RWPE2 (cell line): ENCODE measurements at regions not wholly inside any gene's neighbourhood (a gene's known extent, or its start where the extent isn't known, plus 50 kb on each side); places are given as distances from the start of the nearest gene placed in this dataset.

Experiments used
- ATAC-seq: fragments of 200-7000 bp; cut with Tn5 transposase; 3 replicates; pipeline ENCODE4 v1.9.1; 2021; ENCODE audit warnings: low read depth
- DNase-seq: peaks from one replicate; pipeline ENCODE4 v3.0.0-alpha.2; 2020; ENCODE audit warnings: low spot score
- H3K27ac ChIP-seq: fragments of 450-650 bp; 2 replicates; pipeline ENCODE4 v1.5.1; 2017; ENCODE audit warnings: mild to moderate bottlenecking; ENCODE audit not compliant: poor library complexity, severe bottlenecking
- H3K27me3 ChIP-seq: fragments of 250-450 bp; sonication (Bioruptor Pico); 2 replicates; pipeline ENCODE4 v1.5.1; 2021; ENCODE audit warnings: mild to moderate bottlenecking, moderate library complexity; ENCODE audit not compliant: insufficient read depth, poor library complexity, severe bottlenecking
- H3K36me3 ChIP-seq: fragments of 250-450 bp; sonication (Bioruptor Pico); 2 replicates; pipeline ENCODE4 v1.5.1; 2020; ENCODE audit warnings: low read depth, mild to moderate bottlenecking, moderate library complexity
- H3K4me1 ChIP-seq: fragments of 250-450 bp; sonication (Bioruptor Pico); 2 replicates; pipeline ENCODE4 v1.5.1; 2021; ENCODE audit warnings: mild to moderate bottlenecking, moderate library complexity; ENCODE audit not compliant: insufficient read depth, poor library complexity, severe bottlenecking
- H3K4me3 ChIP-seq: fragments of 250-450 bp; sonication (Bioruptor Pico); 2 replicates; pipeline ENCODE4 v1.5.1; 2021; ENCODE audit warnings: mild to moderate bottlenecking, moderate library complexity; ENCODE audit not compliant: severe bottlenecking
- H3K9me3 ChIP-seq: fragments of 250-450 bp; sonication (Bioruptor Pico); 2 replicates; pipeline ENCODE4 v1.5.1; 2021; ENCODE audit warnings: mild to moderate bottlenecking, moderate library complexity; ENCODE audit not compliant: severe bottlenecking
- TF ChIP-seq, protein P1 (sequence below): fragments of 450-650 bp; IDR thresholded peaks from one replicate; pipeline ENCODE4 v1.5.1; 2017; ENCODE audit warnings: mild to moderate bottlenecking, moderate library complexity; ENCODE audit not compliant: poor library complexity, severe bottlenecking

DNA sequence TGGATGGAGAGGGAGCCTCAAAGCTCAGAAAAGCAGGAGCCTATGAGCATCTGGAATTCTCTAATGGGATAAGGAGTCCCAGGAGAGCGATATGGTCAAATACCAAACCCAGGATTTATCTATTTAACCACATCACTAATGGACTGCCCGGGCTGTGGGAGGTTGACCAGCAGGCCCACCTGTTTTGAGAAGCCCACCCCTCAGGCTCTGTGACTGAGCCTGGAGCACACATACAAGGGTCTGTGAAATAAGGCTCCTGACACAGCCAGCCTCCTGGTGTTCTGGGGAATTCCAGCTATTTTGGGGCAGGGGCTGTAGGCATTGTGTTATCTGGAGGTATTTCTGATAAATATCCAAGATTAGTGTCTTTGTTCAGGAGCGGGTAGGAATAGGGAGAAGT lies 132.0 kb upstream of the C1orf21 start:
- no peaks in the 10 kb centered on the region for H3K4me1 ChIP-seq
- H3K4me3 ChIP-seq = no peak overlapping the region
- H3K9me3 ChIP-seq = no peaks in the 10 kb centered on the region
- H3K27me3 ChIP-seq = peaks cover 4% of the 10 kb centered on the region
- no peaks in the 10 kb centered on the region for H3K36me3 ChIP-seq
- TF ChIP-seq, protein P1, sequence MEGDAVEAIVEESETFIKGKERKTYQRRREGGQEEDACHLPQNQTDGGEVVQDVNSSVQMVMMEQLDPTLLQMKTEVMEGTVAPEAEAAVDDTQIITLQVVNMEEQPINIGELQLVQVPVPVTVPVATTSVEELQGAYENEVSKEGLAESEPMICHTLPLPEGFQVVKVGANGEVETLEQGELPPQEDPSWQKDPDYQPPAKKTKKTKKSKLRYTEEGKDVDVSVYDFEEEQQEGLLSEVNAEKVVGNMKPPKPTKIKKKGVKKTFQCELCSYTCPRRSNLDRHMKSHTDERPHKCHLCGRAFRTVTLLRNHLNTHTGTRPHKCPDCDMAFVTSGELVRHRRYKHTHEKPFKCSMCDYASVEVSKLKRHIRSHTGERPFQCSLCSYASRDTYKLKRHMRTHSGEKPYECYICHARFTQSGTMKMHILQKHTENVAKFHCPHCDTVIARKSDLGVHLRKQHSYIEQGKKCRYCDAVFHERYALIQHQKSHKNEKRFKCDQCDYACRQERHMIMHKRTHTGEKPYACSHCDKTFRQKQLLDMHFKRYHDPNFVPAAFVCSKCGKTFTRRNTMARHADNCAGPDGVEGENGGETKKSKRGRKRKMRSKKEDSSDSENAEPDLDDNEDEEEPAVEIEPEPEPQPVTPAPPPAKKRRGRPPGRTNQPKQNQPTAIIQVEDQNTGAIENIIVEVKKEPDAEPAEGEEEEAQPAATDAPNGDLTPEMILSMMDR = no peak
- DNase-seq = no peak
- no peak overlapping the region for H3K27ac ChIP-seq
- no peak for ATAC-seq

GRCh38 chr1:184255560-184255959 lies 131.3 kb upstream of the C1orf21 start:
- no peaks in the 10 kb centered on the region for H3K27me3 ChIP-seq
- DNase-seq (no peak), ATAC-seq (no peak)
- no peak overlapping the region for H3K27ac ChIP-seq
- no peaks in the 10 kb centered on the region for H3K9me3 ChIP-seq
- H3K36me3 ChIP-seq = no peaks in the 10 kb centered on the region
- H3K4me1 ChIP-seq = no peaks in the 10 kb centered on the region
- no peak overlapping the region for H3K4me3 ChIP-seq
- TF ChIP-seq, protein P1 = no peak

GRCh38 chr1:184257873-184258272 lies 129.0 kb upstream of the C1orf21 start:
- no peaks in the 10 kb centered on the region for H3K9me3 ChIP-seq
- TF ChIP-seq, protein P1 = no peak

GRCh38 chr1:184258525-184258924 lies 128.3 kb upstream of the C1orf21 start:
- H3K9me3 ChIP-seq = no peaks in the 10 kb centered on the region
- no peaks in the 10 kb centered on the region for H3K27me3 ChIP-seq
- ATAC-seq (no peak), DNase-seq (no peak)
- TF ChIP-seq, protein P1 = no peak
- no peak overlapping the region for H3K27ac ChIP-seq
- H3K4me3 ChIP-seq = no peak overlapping the region
- H3K36me3 ChIP-seq = no peaks in the 10 kb centered on the region
- H3K4me1 ChIP-seq = no peaks in the 10 kb centered on the region

More at GRCh38 chr1:184257873-184258272, 129.0 kb upstream of the C1orf21 start:
- Histone ChIP-seq H3K4me1 (no peaks in the 10 kb centered on the region), H3K4me3 (no peak overlapping the region), H3K36me3 (no peaks in the 10 kb centered on the region), H3K27me3 (no peaks in the 10 kb centered on the region), H3K27ac (no peak overlapping the region)
- DNase-seq (no peak), ATAC-seq (no peak)

GRCh38 chr1:184260382-184260781 lies 126.4 kb upstream of the C1orf21 start:
- TF ChIP-seq, protein P1 = no peak
- no peaks in the 10 kb centered on the region for H3K9me3 ChIP-seq
- H3K36me3 ChIP-seq = no peaks in the 10 kb centered on the region
- H3K4me3 ChIP-seq = no peak overlapping the region
- H3K4me1 ChIP-seq = no peaks in the 10 kb centered on the region
- ATAC-seq (peak; percentile 42), DNase-seq (no peak)
- no peaks in the 10 kb centered on the region for H3K27me3 ChIP-seq
- no peak overlapping the region for H3K27ac ChIP-seq
